ENCODE measurements at regions not wholly inside any gene's neighbourhood (a gene's known extent, or its start where the extent isn't known, plus 50 kb on each side); places are given as distances from the start of the nearest gene placed in this dataset.
A peak's percentile ranks its signal among the peaks of the same experiment; 100 is the strongest.
"Not testable (repeated sequence)": the region's sequence is repeated elsewhere in the genome, so short reads cannot be mapped to it uniquely, and the experiment has no call there.

DNA sequence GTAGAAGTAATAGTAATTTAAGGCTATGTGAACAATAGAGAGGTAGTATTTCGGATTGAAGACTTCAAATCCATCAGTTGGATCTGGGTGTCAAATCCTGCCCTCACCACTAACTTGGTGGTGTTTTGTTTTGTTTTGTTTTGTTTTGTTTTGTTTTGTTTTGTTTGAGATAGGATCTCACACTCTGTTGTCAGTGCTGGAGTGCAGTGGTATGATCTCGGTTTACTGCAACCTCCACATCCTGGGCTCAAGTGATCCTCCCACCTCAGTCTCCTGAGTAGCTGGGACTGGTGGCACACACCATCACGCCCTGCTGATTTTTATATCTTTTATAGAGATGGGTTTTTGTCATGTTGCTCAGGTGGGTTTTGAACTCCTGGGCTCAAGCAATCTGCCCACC lies 129.4 kb upstream of the ZNF217 start:
- H3K27ac Mint-ChIP-seq = peak overlapping the region in 1 of 10 donors; percentile 42
- H3K9me3 Mint-ChIP-seq = peaks cover 0 to 2% (median 0%) of the 10 kb centered on the region in 9 donors
- no peaks in the 10 kb centered on the region for H3K36me3 Mint-ChIP-seq
- POLR2A ChIA-PET = interaction anchor here (1.0 kb wide), 1 partner anchor 16 kb away, joined by 3 read pairs; no protein-coding TSS in a partner anchor
- DNase-seq (no peak), ATAC-seq (no peak)
- no peaks in the 10 kb centered on the region for H3K27me3 Mint-ChIP-seq
- H3K4me1 Mint-ChIP-seq = peaks cover 6 to 16% (median 12%) of the 10 kb centered on the region in 4 donors
- H3K4me3 Mint-ChIP-seq = no peak overlapping the region

DNA sequence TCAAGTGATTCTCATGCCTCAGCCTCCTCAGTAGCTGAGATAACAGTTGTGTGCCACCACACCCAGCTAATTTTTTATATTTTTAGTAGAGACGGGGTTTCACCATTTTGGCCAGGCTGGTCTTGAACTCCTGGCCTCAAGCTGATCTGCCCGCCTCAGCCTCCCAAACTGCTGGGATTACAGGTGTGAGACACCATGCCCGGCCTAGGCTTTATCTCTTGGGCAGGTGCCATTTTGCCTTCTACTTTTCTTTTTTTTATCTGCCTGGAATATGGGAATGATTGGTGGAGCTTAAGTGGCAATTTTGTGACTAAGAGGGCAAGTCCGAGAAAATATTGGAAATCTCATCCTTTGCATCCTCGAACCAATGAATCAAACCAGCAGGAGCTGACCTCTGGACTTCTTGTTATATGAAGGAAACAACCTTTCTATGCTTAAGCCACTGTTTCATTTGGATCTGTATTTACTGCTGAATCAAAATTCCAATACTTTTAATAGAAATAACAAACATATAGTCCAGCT lies 128.9 kb upstream of the ZNF217 start:
- DNase-seq = no peak
- POLR2A ChIA-PET = interaction anchor here (0.7 to 1.0 kb wide), 2 partner anchors 16 to 149 kb away, joined by 3 to 4 read pairs; no protein-coding TSS in a partner anchor
- peaks cover 6 to 16% (median 13%) of the 10 kb centered on the region in 4 donors for H3K4me1 Mint-ChIP-seq
- H3K27me3 Mint-ChIP-seq = no peaks in the 10 kb centered on the region
- no peak overlapping the region for H3K4me3 Mint-ChIP-seq
- no peaks in the 10 kb centered on the region for H3K36me3 Mint-ChIP-seq
- peaks cover 0 to 2% (median 0%) of the 10 kb centered on the region in 9 donors for H3K9me3 Mint-ChIP-seq
- H3K27ac Mint-ChIP-seq = peak overlapping the region in 3 of 10 donors; percentile 42 to 53 (median 52)
- ATAC-seq = no peak

DNA sequence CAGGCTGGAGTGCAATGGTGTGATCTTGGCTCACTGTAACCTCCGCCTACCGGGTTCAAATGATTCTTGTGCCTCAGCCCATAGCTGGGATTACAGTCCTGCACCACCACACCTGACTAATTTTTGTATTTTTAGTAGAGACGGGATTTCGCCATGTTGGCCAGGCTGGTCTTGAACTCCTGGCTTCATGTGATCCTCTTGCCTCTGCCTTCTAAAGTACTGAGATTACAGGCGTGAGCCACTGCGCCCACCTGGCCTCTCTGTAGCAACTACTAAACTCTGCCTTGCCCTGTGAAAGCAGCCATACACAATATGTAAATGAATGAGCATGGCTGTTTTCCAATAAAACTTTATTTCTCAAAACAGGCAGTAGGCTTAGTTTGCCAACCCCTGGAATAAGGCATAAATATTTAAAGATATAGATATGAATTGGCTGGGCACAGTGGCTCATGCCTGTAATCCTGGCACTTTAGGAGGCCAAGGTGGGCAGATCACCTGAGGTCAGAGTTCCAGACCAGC lies 127.9 kb upstream of the ZNF217 start:
- H3K4me3 Mint-ChIP-seq, POLR2A ChIA-PET: not testable (repeated sequence)
- H3K4me1 Mint-ChIP-seq = peaks cover 7 to 16% (median 13%) of the 10 kb centered on the region in 4 donors

DNA sequence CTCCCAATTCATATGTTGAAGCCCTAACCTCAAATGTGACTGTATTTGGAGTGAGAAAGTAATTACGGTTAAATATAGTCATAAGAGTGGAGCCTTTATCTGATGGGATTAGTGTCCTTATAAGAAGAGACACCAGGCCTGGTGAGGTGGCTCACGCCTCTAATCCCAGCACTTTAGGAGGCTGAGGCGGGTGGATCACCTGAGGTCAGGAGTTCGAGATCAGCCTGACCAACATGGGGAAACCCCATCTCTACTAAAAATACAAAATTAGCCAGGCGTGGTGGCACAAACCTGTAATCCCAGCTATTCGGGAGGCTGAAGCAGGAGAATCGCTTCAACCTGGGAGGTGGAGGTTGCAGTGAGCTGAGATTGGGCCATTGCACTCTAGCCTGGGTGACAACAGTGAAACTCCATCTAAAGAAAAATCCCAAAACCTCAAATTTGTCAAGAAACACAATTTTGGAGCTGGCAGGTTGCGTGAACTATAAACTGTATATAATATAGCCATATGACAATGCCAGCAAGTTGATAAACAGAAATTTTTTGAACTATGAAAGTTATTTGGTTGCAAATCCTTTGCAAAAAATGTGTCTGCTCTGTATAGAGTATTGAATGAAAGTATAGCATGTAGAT lies 125.6 kb upstream of the ZNF217 start:
- not testable (repeated sequence) for H3K9me3 Mint-ChIP-seq, H3K27me3 Mint-ChIP-seq, H3K4me3 Mint-ChIP-seq, ATAC-seq, H3K36me3 Mint-ChIP-seq, DNase-seq
- Mint-ChIP-seq H3K4me1 (peaks cover 14 to 22% (median 15%) of the 10 kb centered on the region in 4 donors), H3K27ac (peak overlapping the region in 1 of 10 donors; percentile 71)
- POLR2A ChIA-PET = interaction anchor here (0.9 kb wide), 1 partner anchor 10 kb away, joined by 3 read pairs; no protein-coding TSS in a partner anchor

More for the DNA sequence above, 127.9 kb upstream of the ZNF217 start:
- ATAC-seq = peak in 1 of 2 donors; percentile 30
- peak overlapping the region in 2 of 10 donors; percentile 42 to 61 for H3K27ac Mint-ChIP-seq
- H3K36me3 Mint-ChIP-seq, H3K9me3 Mint-ChIP-seq, H3K27me3 Mint-ChIP-seq, DNase-seq: not testable (repeated sequence)

DNA sequence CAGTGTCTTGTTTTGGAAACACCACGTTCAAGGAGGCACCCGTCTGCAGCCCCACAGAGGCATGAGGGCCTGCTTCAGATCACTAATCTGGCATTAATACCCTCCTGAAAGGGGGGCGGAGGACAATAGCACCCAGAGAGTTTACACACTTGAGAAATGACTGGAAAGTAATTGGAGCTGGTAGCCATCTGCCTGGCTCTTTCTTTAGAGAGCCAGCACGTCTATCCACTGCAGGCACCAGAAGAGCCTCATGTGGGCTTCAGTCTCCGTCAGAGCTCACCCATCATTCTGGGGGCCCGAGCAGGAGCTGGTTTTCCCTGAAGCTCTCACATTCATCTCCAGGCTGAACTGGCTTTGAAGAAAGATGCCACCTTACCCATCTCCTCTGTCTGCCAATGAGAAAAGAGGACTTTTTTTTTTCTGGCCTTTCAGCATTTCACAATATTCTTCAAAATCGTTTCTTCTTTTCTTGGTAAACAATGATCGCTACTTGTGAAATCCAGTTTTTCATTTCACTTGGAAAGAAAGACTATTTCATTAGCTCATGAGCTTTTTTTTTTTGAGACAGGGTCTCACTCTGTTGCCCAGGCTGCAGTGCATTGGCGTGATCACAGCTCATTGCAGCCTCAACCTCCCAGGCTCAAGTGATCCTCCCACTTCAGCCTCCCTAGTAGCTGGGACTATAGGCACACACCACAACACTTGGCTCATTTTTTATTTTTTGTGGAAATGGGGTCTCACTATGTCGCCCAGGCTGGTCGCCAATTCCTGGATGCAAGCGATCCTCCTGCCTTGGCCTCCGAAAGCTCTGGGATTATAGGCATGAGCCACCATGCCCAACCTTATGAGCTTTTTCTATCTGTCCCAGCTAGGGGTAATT lies 124.7 kb upstream of the ZNF217 start:
- peak overlapping the region in 2 of 10 donors; percentile 37 to 72 for H3K27ac Mint-ChIP-seq
- POLR2A ChIA-PET = interaction anchor here (0.9 to 1.7 kb wide), 2 partner anchors 11 to 12 kb away, joined by 3 to 4 read pairs; no protein-coding TSS in a partner anchor
- no peak for ATAC-seq
- DNase-seq = no peak
- peaks cover 0 to 2% (median 0%) of the 10 kb centered on the region in 9 donors for H3K9me3 Mint-ChIP-seq
- peaks cover 14 to 22% (median 15%) of the 10 kb centered on the region in 4 donors for H3K4me1 Mint-ChIP-seq
- H3K27me3 Mint-ChIP-seq = no peaks in the 10 kb centered on the region
- H3K4me3 Mint-ChIP-seq = no peak overlapping the region
- no peaks in the 10 kb centered on the region for H3K36me3 Mint-ChIP-seq

DNA sequence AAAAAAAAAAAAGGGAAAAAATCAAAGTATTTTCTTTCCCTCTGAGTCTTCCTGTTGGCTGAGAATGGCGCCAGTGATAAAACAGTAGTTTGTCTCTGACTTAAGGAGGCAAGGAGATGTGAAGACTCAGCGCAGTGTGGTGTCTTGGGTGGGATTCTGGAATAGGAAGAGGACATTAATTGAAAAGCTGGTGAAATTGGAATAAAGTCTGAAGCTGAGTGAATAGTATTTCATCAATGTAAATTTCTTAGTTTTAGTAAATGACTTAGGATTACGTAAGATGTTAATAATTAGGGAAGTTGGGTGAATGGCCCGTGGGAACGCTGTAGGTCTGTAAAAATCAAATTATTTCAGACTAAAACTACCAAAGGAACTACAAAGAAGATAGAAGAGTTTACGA lies 122.8 kb upstream of the ZNF217 start:
- POLR2A ChIA-PET = interaction anchor here (0.7 kb wide), 1 partner anchor 218 kb away, joined by 4 read pairs; no protein-coding TSS in a partner anchor
- Mint-ChIP-seq H3K9me3 (no peaks in the 10 kb centered on the region), H3K27me3 (no peaks in the 10 kb centered on the region), H3K27ac (peak overlapping the region in 2 of 10 donors; percentile 20 to 58), H3K4me1 (peaks cover 13 to 28% (median 21%) of the 10 kb centered on the region in 4 donors), H3K36me3 (no peaks in the 10 kb centered on the region), H3K4me3 (no peak overlapping the region)
- no peak for DNase-seq
- no peak for ATAC-seq

DNA sequence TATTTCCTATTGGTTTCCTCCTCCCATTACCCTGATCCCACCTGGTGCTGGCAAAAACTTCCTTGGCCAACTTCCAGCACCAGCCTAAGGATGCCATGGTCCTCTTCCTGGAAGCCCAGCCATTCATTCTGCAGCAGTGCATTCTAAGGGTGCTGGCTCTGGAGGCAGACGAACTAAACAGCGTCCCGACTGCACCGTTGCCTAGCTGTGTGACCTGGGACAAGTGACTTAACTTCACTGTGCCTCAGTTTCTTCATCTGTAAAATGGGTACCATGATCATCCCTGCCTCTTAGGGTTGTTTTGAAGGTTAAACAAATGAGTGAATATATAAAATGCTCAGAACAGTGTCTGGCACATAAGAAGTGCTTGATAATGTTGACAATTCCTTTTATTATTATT lies 120.9 kb upstream of the ZNF217 start:
- Mint-ChIP-seq H3K36me3 (no peaks in the 10 kb centered on the region), H3K4me3 (no peak overlapping the region), H3K27ac (peak overlapping the region in 4 of 10 donors; percentile 15 to 51 (median 28)), H3K4me1 (peaks cover 10 to 29% (median 19%) of the 10 kb centered on the region in 4 donors), H3K9me3 (no peaks in the 10 kb centered on the region), H3K27me3 (no peaks in the 10 kb centered on the region)
- ATAC-seq (no peak), DNase-seq (no peak)
- POLR2A ChIA-PET = interaction anchor here (0.7 kb wide), 1 partner anchor 130 kb away, joined by 8 read pairs; no protein-coding TSS in a partner anchor

DNA sequence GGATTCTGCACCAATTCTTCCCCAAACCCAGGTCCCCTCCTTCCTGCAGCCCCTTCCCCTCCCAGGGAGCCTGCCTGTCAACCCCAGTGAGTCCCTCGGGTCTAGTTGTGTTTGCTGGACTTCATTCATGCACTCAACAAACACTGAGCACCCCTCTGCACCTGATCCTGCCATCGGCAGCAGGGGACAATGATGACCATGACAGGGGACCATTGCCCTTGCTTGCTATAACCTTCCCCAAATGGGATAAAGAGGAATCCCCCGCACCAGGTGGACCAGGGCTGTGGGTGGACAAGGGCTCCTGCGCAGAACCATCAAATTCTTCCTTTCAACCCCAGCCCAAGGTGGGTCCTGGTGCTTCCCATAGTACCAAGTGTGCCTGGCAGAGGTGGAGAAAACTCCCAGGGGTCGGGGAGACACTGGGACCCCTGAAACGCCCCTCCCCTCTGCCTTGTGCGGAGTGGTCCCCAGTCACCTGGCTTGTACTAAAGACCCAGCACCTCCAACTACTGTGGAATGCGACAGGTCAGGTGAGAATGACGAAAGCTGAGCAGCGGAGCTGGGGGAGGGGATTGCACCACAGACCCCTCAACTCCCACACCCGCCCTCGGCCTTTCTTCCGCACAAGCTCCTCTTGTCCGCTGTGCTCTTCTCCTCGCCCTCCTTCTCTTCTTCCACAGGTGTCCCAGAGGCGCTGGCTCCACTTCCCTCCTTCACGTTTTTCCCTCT lies 119.9 kb upstream of the ZNF217 start:
- peak overlapping the region in 1 of 10 donors; percentile 20 for H3K4me3 Mint-ChIP-seq
- H3K27me3 Mint-ChIP-seq = no peaks in the 10 kb centered on the region

DNA sequence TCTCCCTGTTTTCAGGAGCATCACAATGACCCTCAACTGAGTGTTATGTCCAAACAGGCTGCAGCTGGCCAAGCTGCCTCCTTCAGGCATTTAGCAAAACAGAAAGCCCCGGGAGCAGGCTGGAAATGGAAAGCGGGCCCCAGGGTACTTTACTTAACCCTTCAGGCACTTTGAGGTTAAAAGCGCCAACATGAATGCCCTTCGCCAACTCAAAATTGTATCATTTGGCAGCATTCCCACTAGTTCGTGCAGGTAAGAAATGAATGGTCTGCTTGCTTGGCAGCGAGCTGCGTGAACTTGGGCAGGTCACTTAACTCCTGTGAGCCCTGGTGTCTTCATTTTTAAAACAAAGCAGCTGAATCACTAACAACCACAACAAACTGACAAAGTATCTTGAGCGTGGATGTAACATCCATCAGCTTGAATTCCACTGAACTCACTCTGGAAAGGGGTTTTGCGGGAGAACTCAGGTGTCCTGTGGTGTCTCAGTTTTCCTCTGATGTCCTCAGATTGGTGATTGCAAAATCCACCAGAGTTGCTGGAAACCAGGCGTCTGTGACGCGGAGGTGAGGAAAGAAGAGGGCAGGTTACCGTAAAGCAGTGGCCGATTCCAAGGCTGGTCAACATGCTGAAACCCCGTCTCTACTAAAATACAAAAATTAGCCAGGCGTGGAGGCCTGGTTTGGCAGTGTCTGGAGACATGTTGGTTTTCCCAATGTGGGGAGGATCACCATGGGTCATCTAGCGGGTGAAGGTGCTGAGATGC lies 118.8 kb upstream of the ZNF217 start:
- H3K9me3 Mint-ChIP-seq = no peaks in the 10 kb centered on the region
- H3K4me3 Mint-ChIP-seq = no peak overlapping the region
- POLR2A ChIA-PET = no interaction called here
- H3K27ac Mint-ChIP-seq = peak overlapping the region in 2 of 10 donors; percentile 11 to 31
- no peaks in the 10 kb centered on the region for H3K36me3 Mint-ChIP-seq
- H3K27me3 Mint-ChIP-seq = no peaks in the 10 kb centered on the region
- peaks cover 20 to 48% (median 39%) of the 10 kb centered on the region in 4 donors for H3K4me1 Mint-ChIP-seq
- ATAC-seq (no peak), DNase-seq (no peak)

More for the DNA sequence above, 119.9 kb upstream of the ZNF217 start:
- no peaks in the 10 kb centered on the region for H3K36me3 Mint-ChIP-seq
- H3K27ac Mint-ChIP-seq = peak overlapping the region in 4 of 10 donors; percentile 46 to 73 (median 50)
- peaks cover 13 to 39% (median 29%) of the 10 kb centered on the region in 4 donors for H3K4me1 Mint-ChIP-seq
- no peaks in the 10 kb centered on the region for H3K9me3 Mint-ChIP-seq
- POLR2A ChIA-PET = interaction anchor here (0.6 kb wide), 1 partner anchor 54 kb away, joined by 4 read pairs; no protein-coding TSS in a partner anchor
- ATAC-seq = no peak
- DNase-seq = no peak

DNA sequence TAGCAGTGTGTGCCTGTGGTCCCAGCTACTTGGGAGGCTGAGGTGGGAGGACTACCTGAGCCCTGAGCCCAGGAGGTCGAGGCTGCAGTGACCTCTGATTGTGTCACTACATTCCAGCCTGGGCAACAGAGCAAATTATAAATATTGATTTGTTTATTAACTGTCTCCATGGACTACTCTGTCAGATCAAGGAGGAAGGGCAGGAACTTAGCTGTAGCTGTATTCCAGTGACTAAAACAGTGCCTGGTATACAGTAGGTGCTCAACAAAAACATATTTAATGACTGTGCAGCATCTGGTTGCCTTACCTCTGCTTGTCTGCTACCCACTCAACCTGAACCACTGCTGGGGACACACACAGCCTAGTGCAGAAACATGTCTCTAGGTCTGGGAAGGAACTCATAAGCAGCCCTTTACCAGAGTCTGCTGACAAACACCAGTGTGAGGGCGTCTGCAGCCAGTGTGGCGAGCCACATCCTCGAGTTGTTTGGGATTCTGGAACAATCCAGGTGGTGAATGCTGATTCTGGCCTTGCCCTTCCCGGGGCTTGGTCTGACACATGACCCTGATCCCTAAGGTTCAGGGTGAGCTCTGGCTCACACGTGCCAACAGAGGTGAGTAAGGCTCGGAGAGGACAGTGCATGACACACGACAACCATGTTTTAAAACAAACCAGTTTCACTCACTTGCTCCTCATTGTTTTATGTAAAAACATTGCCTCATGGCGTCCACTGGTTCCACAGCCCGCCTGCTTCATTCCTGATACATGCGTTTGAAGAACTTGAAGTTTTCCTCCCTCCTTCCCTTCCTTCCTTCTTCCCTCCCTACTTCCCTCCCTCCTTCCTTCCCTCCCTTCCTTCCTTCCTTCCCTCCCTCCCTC lies 117.9 kb upstream of the ZNF217 start:
- Mint-ChIP-seq H3K27me3 (no peaks in the 10 kb centered on the region), H3K27ac (peak overlapping the region; percentile 57 to 89 (median 74)), H3K4me1 (peaks cover 26 to 57% (median 48%) of the 10 kb centered on the region in 4 donors), H3K9me3 (no peaks in the 10 kb centered on the region), H3K36me3 (no peaks in the 10 kb centered on the region), H3K4me3 (peak overlapping the region in 3 of 10 donors; percentile 4 to 23 (median 20))
- peak in 1 of 10 donors; percentile 11 for DNase-seq
- POLR2A ChIA-PET = interaction anchor here (0.9 kb wide), 1 partner anchor 205 kb away, joined by 3 read pairs; no protein-coding TSS in a partner anchor
- ATAC-seq = no peak
